Esophagus squamous epithelium (tissue), 5 donors: ENCODE measurements at regions not wholly inside any gene's neighbourhood (a gene's known extent, or its start where the extent isn't known, plus 50 kb on each side); places are given as distances from the start of the nearest gene placed in this dataset.

Source experiments
- DNase-seq: peaks from one replicate; lab custom pipeline; 2025; lab: John Stamatoyannopoulos, UW
- H3K27ac ChIP-seq, 4 donors: fragments of 200-600 bp; sonication (generic); one replicate each; pipeline ENCODE4 v1.5.1; 2016 to 2019; ENCODE audit warnings: mild to moderate bottlenecking in 1 of 4
- H3K27me3 ChIP-seq, 4 donors: fragments of 200-600 bp; sonication (generic); 1 replicate in 3 of 4; 2 replicates in 1 of 4; pipeline versions ENCODE4 v1.5.1 to v1.6.0; 2017 to 2021; ENCODE audit warnings: antibody characterized with exemption in 1 of 4
- H3K36me3 ChIP-seq, 3 donors: fragments of 200-600 bp; sonication (generic); one replicate each; pipeline ENCODE4 v1.5.1; 2016 to 2019
- H3K4me1 ChIP-seq, 3 donors: fragments of 200-600 bp; sonication (generic); one replicate each; pipeline ENCODE4 v1.5.1; 2017 to 2019
- H3K4me3 ChIP-seq, 4 donors: fragments of 200-600 bp; sonication (generic); 1 replicate in 3 of 4; 2 replicates in 1 of 4; pipeline ENCODE4 v1.5.1; 2016 to 2019; ENCODE audit warnings: mild to moderate bottlenecking in 2 of 4, moderate library complexity in 1 of 4
- H3K9me3 ChIP-seq, 3 donors: fragments of 200-600 bp; sonication (generic); one replicate each; pipeline ENCODE4 v1.5.1; 2016 to 2019
- CTCF ChIP-seq, 6 experiments: fragments of 450-650 bp in 4 of 6; fragments of 200-600 bp in 2 of 6; sonication (generic) in 2 of 6; IDR thresholded peaks; one replicate each; pipeline ENCODE4 v1.5.1; 2016 to 2019; ENCODE audit warnings: antibody characterized with exemption in 6 of 6, mild to moderate bottlenecking in 4 of 6, moderate library complexity in 4 of 6
- POLR2A ChIP-seq, 4 donors: fragments of 450-650 bp; IDR thresholded peaks; one replicate each; pipeline ENCODE4 v1.6.1; 2017; ENCODE audit warnings: antibody characterized with exemption in 4 of 4, mild to moderate bottlenecking in 4 of 4, moderate library complexity in 3 of 4
- WGBS, 2 donors: methylation state at CpG; one replicate each; pipeline ENCODE4 v1.1.5; 2018; 5-methylcytosine and 5-hydroxymethylcytosine counted together
- intact Hi-C: fragments of 100-400 bp; cut with DNase I; formaldehyde crosslinking; loops from one replicate; pipeline ENCODE4 v1.15.0; 2022
- donor health status: DM: yes; HTN: yes; CAD: no.

DNA sequence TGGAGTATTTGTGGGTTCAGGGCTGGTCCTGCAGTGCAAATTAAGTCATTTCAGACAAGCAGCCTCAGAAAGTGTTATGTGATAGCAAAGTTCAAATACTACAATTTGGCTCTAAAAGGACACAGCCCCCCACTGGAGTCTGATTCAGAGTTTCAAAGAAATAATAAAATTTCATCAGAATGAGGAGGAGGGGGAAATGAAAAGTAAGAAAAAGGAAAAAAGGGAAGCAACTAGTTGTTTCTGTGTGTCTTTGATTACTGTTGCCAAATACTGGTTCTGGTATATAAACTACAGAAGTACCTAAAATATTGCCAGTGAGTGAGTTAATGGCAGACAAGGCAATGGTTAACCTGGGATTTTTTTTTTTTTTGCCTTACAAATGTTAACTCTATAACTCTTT, 773.9 kb downstream of the BCL11A start:
- H3K27me3 ChIP-seq: no peaks in the 10 kb centered on the region
- H3K9me3 ChIP-seq: no peaks in the 10 kb centered on the region
- TF ChIP-seq CTCF (IDR thresholded peaks at IDR 0.05): no peak
- TF ChIP-seq POLR2A (IDR thresholded peaks at IDR 0.05): no peak
- DNase-seq: no peak
- intact Hi-C loops: no loop called here
- no peak overlapping the region for H3K27ac ChIP-seq
- H3K36me3 ChIP-seq: no peaks in the 10 kb centered on the region
- H3K4me3 ChIP-seq: no peak overlapping the region
- no peaks in the 10 kb centered on the region for H3K4me1 ChIP-seq

- Histone ChIP-seq H3K9me3 (no peaks in the 10 kb centered on the region), H3K27ac (no peak overlapping the region), H3K4me3 (no peak overlapping the region), H3K36me3 (no peaks in the 10 kb centered on the region), H3K4me1 (no peaks in the 10 kb centered on the region), H3K27me3 (no peaks in the 10 kb centered on the region)
- intact Hi-C loops: no loop called here
- 51 to 66% methylated on average over 3 of the region's 3 CpGs for WGBS, 2 donors
- TF ChIP-seq CTCF (IDR thresholded peaks at IDR 0.05) (no peak), POLR2A (IDR thresholded peaks at IDR 0.05) (no peak)
- no peak for DNase-seq
Measured at GRCh38 chr2:59777120-59777519, 776.3 kb downstream of the BCL11A start.

DNA sequence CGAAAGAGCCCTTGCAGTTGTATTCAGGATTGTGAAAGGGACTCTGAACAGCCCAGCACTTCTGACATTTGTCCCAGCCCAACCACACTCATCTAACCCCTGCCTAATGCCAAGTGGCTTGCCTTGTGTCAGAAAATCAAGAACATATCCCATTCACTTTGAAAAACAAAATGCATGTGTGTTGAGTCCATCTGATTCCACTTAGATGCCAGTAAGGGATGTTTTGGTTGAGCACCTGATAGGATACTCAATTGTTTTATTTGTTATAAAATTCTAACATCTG, 776.8 kb downstream of the BCL11A start:
- TF ChIP-seq POLR2A (IDR thresholded peaks at IDR 0.05) (no peak), CTCF (IDR thresholded peaks at IDR 0.05) (no peak)
- Histone ChIP-seq H3K4me3 (no peak overlapping the region), H3K9me3 (no peaks in the 10 kb centered on the region), H3K4me1 (no peaks in the 10 kb centered on the region), H3K27me3 (no peaks in the 10 kb centered on the region), H3K27ac (no peak overlapping the region), H3K36me3 (no peaks in the 10 kb centered on the region)
- intact Hi-C loops: no loop called here
- 77 to 85% methylated on average over 1 of the region's 1 CpG for WGBS, 2 donors
- no peak for DNase-seq

DNA sequence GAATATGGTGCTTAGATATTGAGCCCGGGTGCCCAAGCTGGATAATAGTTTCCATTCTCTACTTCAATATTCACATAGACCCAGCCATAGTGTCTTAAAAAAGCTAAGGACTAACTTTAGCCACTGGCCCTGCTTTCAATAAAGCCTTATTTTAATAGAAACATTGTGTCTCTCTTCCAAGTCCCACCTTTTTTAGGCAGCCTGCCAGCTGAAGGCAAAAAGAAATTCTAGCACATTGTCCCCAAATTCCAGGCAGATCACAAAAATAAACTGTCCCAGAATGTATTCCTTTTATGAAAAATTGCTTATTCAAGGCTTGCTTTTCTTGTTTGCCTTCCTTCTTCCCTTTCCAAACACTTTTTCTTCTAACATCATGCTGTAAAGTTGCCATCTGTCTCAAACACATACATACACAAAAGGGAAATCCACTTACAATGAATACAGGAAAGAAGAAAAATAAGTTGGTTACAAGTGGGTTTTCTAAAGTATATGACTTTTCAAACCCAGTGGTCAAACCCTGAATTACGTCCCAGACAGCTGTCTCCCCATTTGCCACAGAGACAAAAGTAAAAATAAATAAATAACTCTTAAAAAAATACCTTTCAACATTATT, 778.5 kb downstream of the BCL11A start:
- H3K9me3 ChIP-seq: no peaks in the 10 kb centered on the region
- H3K27me3 ChIP-seq: no peaks in the 10 kb centered on the region
- DNase-seq: no peak
- H3K36me3 ChIP-seq: no peaks in the 10 kb centered on the region
- H3K4me3 ChIP-seq: no peak overlapping the region
- 54 to 61% methylated on average over 2 of the region's 2 CpGs for WGBS, 2 donors
- H3K4me1 ChIP-seq: no peaks in the 10 kb centered on the region
- intact Hi-C loops: no loop called here
- no peak overlapping the region for H3K27ac ChIP-seq
- peak in 1 of 6 experiments; percentile 19 for TF ChIP-seq CTCF (IDR thresholded peaks at IDR 0.05)
- TF ChIP-seq POLR2A (IDR thresholded peaks at IDR 0.05): no peak

DNA sequence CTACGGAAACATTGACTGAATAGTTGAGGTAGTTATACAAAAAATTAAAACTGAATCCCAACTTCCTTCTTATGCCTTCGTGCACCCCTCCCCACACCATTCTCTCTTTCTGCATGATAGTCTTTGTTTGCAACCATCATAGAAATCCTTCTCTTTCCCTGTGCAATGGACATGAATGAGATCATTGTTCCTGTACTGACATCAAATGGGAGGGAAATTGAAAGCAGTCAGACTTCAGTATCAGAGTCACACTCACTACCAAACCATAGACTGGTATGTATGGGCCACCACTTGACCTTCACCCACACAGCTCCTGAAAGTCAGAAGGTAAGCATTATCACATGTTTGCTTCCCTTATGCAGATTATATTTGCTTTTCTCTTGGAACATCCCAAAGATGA, 782.8 kb downstream of the BCL11A start:
- Histone ChIP-seq H3K4me3 (no peak overlapping the region), H3K27ac (no peak overlapping the region), H3K27me3 (no peaks in the 10 kb centered on the region), H3K4me1 (no peaks in the 10 kb centered on the region), H3K9me3 (no peaks in the 10 kb centered on the region), H3K36me3 (no peaks in the 10 kb centered on the region)
- WGBS, 2 donors: 80 to 89% methylated on average over 2 of the region's 2 CpGs
- no peak for DNase-seq
- TF ChIP-seq POLR2A (IDR thresholded peaks at IDR 0.05): no peak
- TF ChIP-seq CTCF (IDR thresholded peaks at IDR 0.05): no peak
- intact Hi-C loops: no loop called here
